Stimulated activated naive CD8-positive, alpha-beta T cell treated with anti-CD3 and anti-CD28 coated beads, Interleukin-15, amount 100 ng/mL, for 72 hours (primary cell): ENCODE measurements at regions not wholly inside any gene's neighbourhood (a gene's known extent, or its start where the extent isn't known, plus 50 kb on each side); places are given as distances from the start of the nearest gene placed in this dataset.
"Not testable (repeated sequence)": the region's sequence is repeated elsewhere in the genome, so short reads cannot be mapped to it uniquely, and the experiment has no call there.

ENCODE experiments used
- ATAC-seq: fragments of 150-1000 bp; cut with Tn5 transposase; 2 replicates; pipeline ENCODE4 v1.10.0; 2021; ENCODE audit warnings: mild to moderate bottlenecking, moderate library complexity
- DNase-seq, 2 donors: peaks; one replicate each; pipeline ENCODE4 v3.0.0; 2021 to 2022
- H3K27ac Mint-ChIP-seq, 2 donors: one replicate each; pipeline ENCODE4 v1.8.0; 2022; ENCODE audit warnings: mild to moderate bottlenecking in 2 of 2, mixed read lengths in 2 of 2, moderate library complexity in 2 of 2
- H3K27me3 Mint-ChIP-seq: one replicate; pipeline ENCODE4 v1.8.0; 2022; ENCODE audit warnings: mixed read lengths
- H3K4me1 Mint-ChIP-seq: one replicate; pipeline ENCODE4 v1.8.0; 2022; ENCODE audit warnings: mild to moderate bottlenecking, mixed read lengths
- H3K4me3 Mint-ChIP-seq, 2 donors: one replicate each; pipeline ENCODE4 v1.8.0; 2022; ENCODE audit warnings: mild to moderate bottlenecking in 2 of 2, mixed read lengths in 2 of 2, moderate library complexity in 1 of 2
- H3K9me3 Mint-ChIP-seq, 2 donors: one replicate each; pipeline ENCODE4 v1.8.0; 2022; ENCODE audit warnings: mixed read lengths in 2 of 2

GRCh38 chr16:32947336-32947735 lies 246.7 kb upstream of the TP53TG3C start:
- not testable (repeated sequence) for H3K9me3 Mint-ChIP-seq, ATAC-seq, H3K27me3 Mint-ChIP-seq, H3K4me3 Mint-ChIP-seq, H3K4me1 Mint-ChIP-seq, H3K27ac Mint-ChIP-seq, DNase-seq

- H3K9me3 Mint-ChIP-seq, H3K4me3 Mint-ChIP-seq: not testable (repeated sequence)
Observed at GRCh38 chr16:32946041-32946560, 247.9 kb upstream of the TP53TG3C start.

GRCh38 chr16:32945311-32945710 lies 248.7 kb upstream of the TP53TG3C start:
- not testable (repeated sequence) for H3K4me3 Mint-ChIP-seq, H3K27me3 Mint-ChIP-seq, DNase-seq, ATAC-seq, H3K9me3 Mint-ChIP-seq, H3K27ac Mint-ChIP-seq, H3K4me1 Mint-ChIP-seq

More at GRCh38 chr16:32946041-32946560, 247.9 kb upstream of the TP53TG3C start:
- DNase-seq, H3K4me1 Mint-ChIP-seq, H3K27ac Mint-ChIP-seq, ATAC-seq, H3K27me3 Mint-ChIP-seq: not testable (repeated sequence)

- ATAC-seq, H3K27ac Mint-ChIP-seq, H3K4me1 Mint-ChIP-seq, DNase-seq, H3K27me3 Mint-ChIP-seq, H3K4me3 Mint-ChIP-seq, H3K9me3 Mint-ChIP-seq: not testable (repeated sequence)
Observed at GRCh38 chr16:32939845-32940244, 254.2 kb upstream of the TP53TG3C start.

GRCh38 chr16:32937929-32938328 lies 256.1 kb upstream of the TP53TG3C start:
- H3K27me3 Mint-ChIP-seq, DNase-seq, H3K27ac Mint-ChIP-seq, H3K4me3 Mint-ChIP-seq, H3K9me3 Mint-ChIP-seq, ATAC-seq, H3K4me1 Mint-ChIP-seq: not testable (repeated sequence)

GRCh38 chr16:32932240-32933040 lies 256.5 kb upstream of the TP53TG3 start:
- H3K4me3 Mint-ChIP-seq, H3K27ac Mint-ChIP-seq, H3K27me3 Mint-ChIP-seq, H3K4me1 Mint-ChIP-seq, H3K9me3 Mint-ChIP-seq: not testable (repeated sequence)
- DNase-seq (peak in 1 of 2 donors; percentile 3), ATAC-seq (peak; percentile 58)

- not testable (repeated sequence) for H3K27ac Mint-ChIP-seq, H3K9me3 Mint-ChIP-seq, H3K27me3 Mint-ChIP-seq, H3K4me3 Mint-ChIP-seq, H3K4me1 Mint-ChIP-seq, ATAC-seq, DNase-seq
Observed at GRCh38 chr16:32925192-32925591, 249.2 kb upstream of the TP53TG3 start.

- DNase-seq, ATAC-seq, H3K27me3 Mint-ChIP-seq, H3K4me3 Mint-ChIP-seq, H3K9me3 Mint-ChIP-seq, H3K4me1 Mint-ChIP-seq, H3K27ac Mint-ChIP-seq: not testable (repeated sequence)
Observed at GRCh38 chr16:32922578-32922977, 246.6 kb upstream of the TP53TG3 start.

- not testable (repeated sequence) for H3K4me3 Mint-ChIP-seq, H3K4me1 Mint-ChIP-seq, H3K27me3 Mint-ChIP-seq, ATAC-seq, H3K9me3 Mint-ChIP-seq, H3K27ac Mint-ChIP-seq, DNase-seq
Observed at GRCh38 chr16:32915346-32915745, 239.4 kb upstream of the TP53TG3 start.

GRCh38 chr16:32897782-32898181 lies 221.8 kb upstream of the TP53TG3 start:
- not testable (repeated sequence) for H3K4me3 Mint-ChIP-seq, H3K27me3 Mint-ChIP-seq, H3K27ac Mint-ChIP-seq, H3K9me3 Mint-ChIP-seq, H3K4me1 Mint-ChIP-seq
- DNase-seq (peak; percentile 24 to 40), ATAC-seq (peak; percentile 73)

- not testable (repeated sequence) for H3K27ac Mint-ChIP-seq, DNase-seq, H3K27me3 Mint-ChIP-seq, H3K4me1 Mint-ChIP-seq, H3K4me3 Mint-ChIP-seq, H3K9me3 Mint-ChIP-seq
- peak; percentile 57 for ATAC-seq
Observed at GRCh38 chr16:32885392-32885791, 209.4 kb upstream of the TP53TG3 start.

GRCh38 chr16:32884556-32884955 lies 208.6 kb upstream of the TP53TG3 start:
- not testable (repeated sequence) for H3K4me1 Mint-ChIP-seq, H3K27me3 Mint-ChIP-seq, H3K4me3 Mint-ChIP-seq, H3K27ac Mint-ChIP-seq, DNase-seq, H3K9me3 Mint-ChIP-seq
- ATAC-seq = peak; percentile 3

GRCh38 chr16:32882328-32882857 lies 206.4 kb upstream of the TP53TG3 start:
- H3K27ac Mint-ChIP-seq, H3K9me3 Mint-ChIP-seq, H3K4me3 Mint-ChIP-seq, H3K27me3 Mint-ChIP-seq, DNase-seq, ATAC-seq, H3K4me1 Mint-ChIP-seq: not testable (repeated sequence)

GRCh38 chr16:32881631-32882030 lies 205.7 kb upstream of the TP53TG3 start:
- H3K27me3 Mint-ChIP-seq, H3K27ac Mint-ChIP-seq, H3K4me1 Mint-ChIP-seq, DNase-seq, ATAC-seq, H3K4me3 Mint-ChIP-seq, H3K9me3 Mint-ChIP-seq: not testable (repeated sequence)

- not testable (repeated sequence) for ATAC-seq, H3K27me3 Mint-ChIP-seq, DNase-seq, H3K27ac Mint-ChIP-seq, H3K9me3 Mint-ChIP-seq, H3K4me3 Mint-ChIP-seq, H3K4me1 Mint-ChIP-seq
Observed at GRCh38 chr16:32880009-32880408, 204.0 kb upstream of the TP53TG3 start.

- ATAC-seq, H3K27ac Mint-ChIP-seq: not testable (repeated sequence)
Observed at GRCh38 chr16:32876718-32877117, 200.8 kb upstream of the TP53TG3 start.

More at GRCh38 chr16:32876718-32877117, 200.8 kb upstream of the TP53TG3 start:
- not testable (repeated sequence) for H3K27me3 Mint-ChIP-seq, H3K9me3 Mint-ChIP-seq, H3K4me3 Mint-ChIP-seq, DNase-seq, H3K4me1 Mint-ChIP-seq
